CD4-positive, CD25-positive, alpha-beta regulatory T cell (primary cell): ENCODE measurements at regions not wholly inside any gene's neighbourhood (a gene's known extent, or its start where the extent isn't known, plus 50 kb on each side); places are given as distances from the start of the nearest gene placed in this dataset.

Source experiments
- ATAC-seq, 2 donors: fragments of 150-1000 bp; cut with Tn5 transposase; one replicate each; pipeline ENCODE4 v1.10.0; 2021; ENCODE audit warnings: low read depth in 2 of 2, moderate number of reproducible peaks in 2 of 2, moderate library complexity in 1 of 2
- DNase-seq, 3 donors: peaks; one replicate each; pipeline versions ENCODE4 v3.0.0 to v3.0.0-alpha.2; 2012 to 2022; ENCODE audit warnings: mixed read lengths in 1 of 3
- H3K27ac ChIP-seq: one replicate; pipeline ENCODE4 v1.7.0; 2013; ENCODE audit warnings: mild to moderate bottlenecking, low read length; ENCODE audit not compliant: insufficient read depth, poor library complexity, severe bottlenecking
- H3K27me3 ChIP-seq: one replicate; pipeline ENCODE4 v1.7.0; 2013; ENCODE audit warnings: low read length; ENCODE audit not compliant: control insufficient read depth, insufficient read depth
- H3K36me3 ChIP-seq: one replicate; pipeline ENCODE4 v1.7.0; 2013; ENCODE audit warnings: mild to moderate bottlenecking, low read length, moderate library complexity; ENCODE audit not compliant: control insufficient read depth, insufficient read depth
- H3K4me1 ChIP-seq: 2 replicates; pipeline ENCODE4 v1.7.0; 2013; ENCODE audit warnings: mild to moderate bottlenecking, low read length; ENCODE audit not compliant: insufficient read depth, control insufficient read depth, poor library complexity, severe bottlenecking
- H3K4me3 ChIP-seq: one replicate; pipeline ENCODE4 v1.7.0; 2013; ENCODE audit warnings: low read depth, mild to moderate bottlenecking, low read length, moderate library complexity
- H3K9me3 ChIP-seq, 2 experiments: 1 replicate in 1 of 2; 2 replicates in 1 of 2; pipeline ENCODE4 v1.7.0; 2013; ENCODE audit warnings: low read length in 2 of 2, mild to moderate bottlenecking in 1 of 2, moderate library complexity in 1 of 2; ENCODE audit not compliant: control insufficient read depth in 2 of 2
- H3K27ac Mint-ChIP-seq, 3 donors: one replicate each; pipeline ENCODE4 v1.8.0; 2020 to 2022; ENCODE audit warnings: mild to moderate bottlenecking in 3 of 3, mixed read lengths in 3 of 3, moderate library complexity in 2 of 3
- H3K27me3 Mint-ChIP-seq: one replicate; pipeline ENCODE4 v1.8.0; 2022; ENCODE audit warnings: mild to moderate bottlenecking, mixed read lengths
- H3K36me3 Mint-ChIP-seq: one replicate; pipeline ENCODE4 v1.8.0; 2020; ENCODE audit warnings: mixed read lengths
- H3K4me1 Mint-ChIP-seq, 4 donors: one replicate each; pipeline ENCODE4 v1.8.0; 2020 to 2022; ENCODE audit warnings: mixed read lengths in 4 of 4, mild to moderate bottlenecking in 1 of 4
- H3K4me3 Mint-ChIP-seq, 4 donors: one replicate each; pipeline ENCODE4 v1.8.0; 2020 to 2022; ENCODE audit warnings: mild to moderate bottlenecking in 4 of 4, mixed read lengths in 4 of 4, moderate library complexity in 3 of 4
- H3K9me3 Mint-ChIP-seq, 7 donors: one replicate each; pipeline ENCODE4 v1.8.0; 2020 to 2022; ENCODE audit warnings: mixed read lengths in 7 of 7, mild to moderate bottlenecking in 3 of 7, moderate library complexity in 2 of 7

GRCh38 chr4:138405466-138405891 is 163.3 kb upstream of the SLC7A11 start:
- no peak overlapping the region for H3K4me3 Mint-ChIP-seq
- no peaks in the 10 kb centered on the region for H3K36me3 Mint-ChIP-seq
- no peak for DNase-seq
- no peaks in the 10 kb centered on the region for H3K27me3 Mint-ChIP-seq
- H3K27ac Mint-ChIP-seq = no peak overlapping the region
- Histone ChIP-seq H3K9me3 (no peaks in the 10 kb centered on the region), H3K27ac (no peak overlapping the region), H3K4me3 (no peak overlapping the region), H3K4me1 (no peaks in the 10 kb centered on the region), H3K36me3 (no peaks in the 10 kb centered on the region), H3K27me3 (no peaks in the 10 kb centered on the region)
- ATAC-seq = no peak
- H3K4me1 Mint-ChIP-seq = no peaks in the 10 kb centered on the region
- peaks cover 0 to 4% (median 0%) of the 10 kb centered on the region in 7 donors for H3K9me3 Mint-ChIP-seq

GRCh38 chr4:138404801-138405200 is 162.7 kb upstream of the SLC7A11 start:
- H3K27me3 ChIP-seq = no peaks in the 10 kb centered on the region
- no peaks in the 10 kb centered on the region for H3K36me3 Mint-ChIP-seq
- peaks cover 0 to 4% (median 0%) of the 10 kb centered on the region in 7 donors for H3K9me3 Mint-ChIP-seq
- H3K4me3 Mint-ChIP-seq = no peak overlapping the region
- ATAC-seq = no peak
- no peaks in the 10 kb centered on the region for H3K9me3 ChIP-seq
- no peak for DNase-seq
- no peak overlapping the region for H3K27ac ChIP-seq
- no peaks in the 10 kb centered on the region for H3K27me3 Mint-ChIP-seq
- no peaks in the 10 kb centered on the region for H3K36me3 ChIP-seq
- H3K4me1 Mint-ChIP-seq = no peaks in the 10 kb centered on the region
- no peaks in the 10 kb centered on the region for H3K4me1 ChIP-seq
- no peak overlapping the region for H3K27ac Mint-ChIP-seq
- H3K4me3 ChIP-seq = no peak overlapping the region

DNA sequence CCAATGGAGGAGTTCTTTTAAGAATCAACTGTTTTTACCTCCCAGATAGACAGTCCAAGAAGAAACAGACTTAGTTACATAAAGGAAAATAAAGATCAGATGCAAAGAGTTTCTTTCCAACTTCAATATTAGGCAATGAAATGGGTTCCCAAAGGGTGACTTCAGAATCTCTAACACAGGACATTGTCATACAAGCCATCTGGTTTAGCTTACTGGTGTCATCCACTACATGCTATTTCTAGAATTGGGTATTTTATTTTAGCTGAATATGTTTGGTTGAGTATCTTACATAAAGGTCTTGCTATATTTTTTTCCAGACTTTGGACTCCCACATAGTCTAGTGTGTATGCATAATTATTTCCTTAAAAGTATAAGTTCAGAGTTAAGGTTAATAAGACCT is 162.1 kb upstream of the SLC7A11 start:
- ATAC-seq = no peak
- no peaks in the 10 kb centered on the region for H3K27me3 ChIP-seq
- no peak overlapping the region for H3K4me3 ChIP-seq
- no peak overlapping the region for H3K4me3 Mint-ChIP-seq
- no peaks in the 10 kb centered on the region for H3K9me3 ChIP-seq
- H3K9me3 Mint-ChIP-seq = peaks cover 0 to 4% (median 0%) of the 10 kb centered on the region in 7 donors
- H3K27me3 Mint-ChIP-seq = no peaks in the 10 kb centered on the region
- no peak overlapping the region for H3K27ac ChIP-seq
- H3K36me3 Mint-ChIP-seq = no peaks in the 10 kb centered on the region
- no peak overlapping the region for H3K27ac Mint-ChIP-seq
- DNase-seq = no peak
- H3K36me3 ChIP-seq = no peaks in the 10 kb centered on the region
- H3K4me1 ChIP-seq = no peaks in the 10 kb centered on the region
- H3K4me1 Mint-ChIP-seq = no peaks in the 10 kb centered on the region

- H3K4me3 ChIP-seq = no peak overlapping the region
- H3K27me3 ChIP-seq = no peaks in the 10 kb centered on the region
- no peaks in the 10 kb centered on the region for H3K4me1 ChIP-seq
- no peaks in the 10 kb centered on the region for H3K36me3 ChIP-seq
- no peaks in the 10 kb centered on the region for H3K27me3 Mint-ChIP-seq
- H3K4me1 Mint-ChIP-seq = no peaks in the 10 kb centered on the region
- no peak overlapping the region for H3K27ac Mint-ChIP-seq
- H3K27ac ChIP-seq = no peak overlapping the region
- peaks cover 0 to 4% (median 0%) of the 10 kb centered on the region in 7 donors for H3K9me3 Mint-ChIP-seq
- H3K4me3 Mint-ChIP-seq = no peak overlapping the region
- DNase-seq (no peak), ATAC-seq (no peak)
- H3K36me3 Mint-ChIP-seq = no peaks in the 10 kb centered on the region
- H3K9me3 ChIP-seq = no peaks in the 10 kb centered on the region
These were observed 159.2 kb upstream of the SLC7A11 start for GRCh38 chr4:138401334-138401733.

DNA sequence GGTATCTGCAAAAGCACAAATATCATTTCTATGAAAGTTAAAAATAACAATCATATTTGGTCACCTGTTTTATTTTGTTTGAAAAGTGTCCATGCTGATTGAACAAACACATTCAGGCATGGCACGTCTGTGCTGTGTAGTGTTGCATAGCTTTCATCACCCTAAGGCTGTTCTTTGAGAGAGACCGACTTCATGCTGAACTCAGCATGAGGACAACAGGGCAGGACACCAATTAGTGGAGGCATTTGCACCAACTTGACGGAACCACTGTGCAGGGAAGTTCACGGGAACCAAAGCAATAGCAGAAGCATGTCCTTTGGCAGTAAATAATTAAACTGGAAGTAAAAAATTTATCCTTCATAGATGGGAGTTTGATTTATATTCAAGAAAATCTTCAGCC is 158.4 kb upstream of the SLC7A11 start:
- H3K4me3 Mint-ChIP-seq = no peak overlapping the region
- H3K27me3 Mint-ChIP-seq = no peaks in the 10 kb centered on the region
- no peak for ATAC-seq

DNA sequence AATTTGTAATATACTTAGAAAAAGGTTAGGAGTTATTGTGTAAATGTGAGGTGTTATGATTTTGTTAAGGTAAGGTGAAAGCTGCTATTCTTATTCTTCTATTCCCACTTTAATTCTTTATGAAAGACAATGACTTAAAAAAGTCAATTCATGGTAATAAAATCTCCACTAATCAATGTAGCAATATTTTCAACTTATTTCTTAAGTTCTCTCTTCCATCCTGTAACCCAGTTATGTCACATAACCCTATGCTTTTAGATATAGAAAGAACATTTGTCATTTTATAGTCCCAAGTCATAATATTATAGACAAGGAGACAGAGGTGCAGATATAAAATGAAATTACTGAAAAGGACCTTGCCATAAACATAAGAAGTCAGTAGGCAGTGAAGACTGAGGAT is 157.9 kb upstream of the SLC7A11 start:
- H3K4me3 ChIP-seq = no peak overlapping the region
- ATAC-seq = no peak
- H3K4me3 Mint-ChIP-seq = no peak overlapping the region
- no peak overlapping the region for H3K27ac Mint-ChIP-seq
- H3K4me1 Mint-ChIP-seq = no peaks in the 10 kb centered on the region
- H3K27me3 Mint-ChIP-seq = no peaks in the 10 kb centered on the region
- DNase-seq = no peak
- peaks cover 0 to 6% (median 0%) of the 10 kb centered on the region in 7 donors for H3K9me3 Mint-ChIP-seq
- H3K4me1 ChIP-seq = no peaks in the 10 kb centered on the region
- H3K36me3 ChIP-seq = no peaks in the 10 kb centered on the region
- H3K36me3 Mint-ChIP-seq = no peaks in the 10 kb centered on the region
- H3K9me3 ChIP-seq = no peaks in the 10 kb centered on the region
- no peak overlapping the region for H3K27ac ChIP-seq
- H3K27me3 ChIP-seq = no peaks in the 10 kb centered on the region

More for the DNA sequence above, 158.4 kb upstream of the SLC7A11 start:
- H3K36me3 ChIP-seq = no peaks in the 10 kb centered on the region
- Mint-ChIP-seq H3K9me3 (peaks cover 0 to 5% (median 0%) of the 10 kb centered on the region in 7 donors), H3K4me1 (no peaks in the 10 kb centered on the region), H3K36me3 (no peaks in the 10 kb centered on the region), H3K27ac (no peak overlapping the region)
- DNase-seq = no peak
- no peak overlapping the region for H3K27ac ChIP-seq
- H3K4me1 ChIP-seq = no peaks in the 10 kb centered on the region
- no peak overlapping the region for H3K4me3 ChIP-seq
- no peaks in the 10 kb centered on the region for H3K9me3 ChIP-seq
- H3K27me3 ChIP-seq = no peaks in the 10 kb centered on the region

- H3K4me3 ChIP-seq = no peak overlapping the region
- Mint-ChIP-seq H3K36me3 (no peaks in the 10 kb centered on the region), H3K4me3 (no peak overlapping the region), H3K4me1 (no peaks in the 10 kb centered on the region), H3K9me3 (peaks cover 0 to 6% (median 0%) of the 10 kb centered on the region in 7 donors), H3K27me3 (no peaks in the 10 kb centered on the region), H3K27ac (no peak overlapping the region)
- no peak overlapping the region for H3K27ac ChIP-seq
- H3K27me3 ChIP-seq = no peaks in the 10 kb centered on the region
- ATAC-seq (no peak), DNase-seq (no peak)
- no peaks in the 10 kb centered on the region for H3K36me3 ChIP-seq
- H3K4me1 ChIP-seq = no peaks in the 10 kb centered on the region
- no peaks in the 10 kb centered on the region for H3K9me3 ChIP-seq
These were observed 156.9 kb upstream of the SLC7A11 start for GRCh38 chr4:138399081-138399480.

DNA sequence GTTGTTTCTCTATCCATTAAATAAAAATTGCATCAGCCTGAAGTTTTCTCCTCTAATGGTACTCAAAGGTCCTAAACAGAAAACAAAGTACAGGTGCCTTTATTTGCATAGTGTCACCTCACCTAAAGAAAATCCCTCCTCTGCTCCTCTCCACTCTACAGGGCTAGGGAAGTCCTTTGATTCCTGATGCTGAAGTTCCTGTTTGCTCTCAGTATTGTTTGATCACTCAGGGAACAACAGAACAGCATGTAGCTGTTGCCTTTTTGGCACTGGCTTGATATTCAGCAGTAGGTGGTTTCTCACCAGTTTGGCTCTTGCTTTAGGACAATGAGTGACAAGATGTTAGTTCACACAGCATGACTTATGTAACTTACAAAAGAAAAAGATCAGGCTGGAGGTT is 156.2 kb upstream of the SLC7A11 start:
- DNase-seq (no peak), ATAC-seq (no peak)
- H3K4me1 ChIP-seq = no peaks in the 10 kb centered on the region
- Mint-ChIP-seq H3K4me1 (no peaks in the 10 kb centered on the region), H3K27ac (no peak overlapping the region), H3K4me3 (no peak overlapping the region), H3K36me3 (no peaks in the 10 kb centered on the region), H3K9me3 (peaks cover 0 to 4% (median 0%) of the 10 kb centered on the region in 7 donors), H3K27me3 (no peaks in the 10 kb centered on the region)
- no peak overlapping the region for H3K27ac ChIP-seq
- H3K36me3 ChIP-seq = no peaks in the 10 kb centered on the region
- no peak overlapping the region for H3K4me3 ChIP-seq
- H3K9me3 ChIP-seq = no peaks in the 10 kb centered on the region
- no peaks in the 10 kb centered on the region for H3K27me3 ChIP-seq
